H54 (cell line): ENCODE measurements at regions not wholly inside any gene's neighbourhood (a gene's known extent, or its start where the extent isn't known, plus 50 kb on each side); places are given as distances from the start of the nearest gene placed in this dataset.
"Not testable (repeated sequence)": the region's sequence is repeated elsewhere in the genome, so short reads cannot be mapped to it uniquely, and the experiment has no call there.

ENCODE experiments used
- DNase-seq: peaks from one replicate; pipeline ENCODE4 v3.0.0; 2011; ENCODE audit warnings: low spot score, mixed read lengths; ENCODE audit not compliant: insufficient read length
- FAIRE-seq: peaks from 3 replicates; lab custom pipeline; 2011; peaks lifted over from hg19 to GRCh38; lab: Jason Lieb, UNC
- POLR2A ChIP-seq: IDR thresholded peaks from 2 replicates; pipeline ENCODE4 v1.6.1; 2011; ENCODE audit warnings: low read depth, mild to moderate bottlenecking, low read length

- TF ChIP-seq POLR2A = no peak
- no peak for DNase-seq
- no peak for FAIRE-seq
Measured at GRCh38 chr9:16043756-16044578, 491.1 kb downstream of the CCDC171 start.

DNA sequence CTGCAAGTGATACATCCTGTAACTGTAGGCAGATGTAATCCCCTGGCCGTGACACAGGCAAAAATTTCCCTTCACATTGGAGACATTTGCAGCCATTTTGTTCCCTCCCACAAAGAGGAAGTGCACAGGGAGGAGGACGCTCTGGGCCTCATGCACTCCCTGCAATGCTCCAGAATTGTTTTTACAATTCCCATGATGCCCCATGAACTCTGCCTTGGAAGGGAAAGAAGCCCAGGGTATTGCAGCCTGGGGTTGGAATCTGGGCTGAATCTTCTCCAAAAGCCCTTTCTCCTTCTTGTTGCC is 491.7 kb downstream of the CCDC171 start:
- no peak for TF ChIP-seq POLR2A
- DNase-seq (no peak), FAIRE-seq (no peak)

DNA sequence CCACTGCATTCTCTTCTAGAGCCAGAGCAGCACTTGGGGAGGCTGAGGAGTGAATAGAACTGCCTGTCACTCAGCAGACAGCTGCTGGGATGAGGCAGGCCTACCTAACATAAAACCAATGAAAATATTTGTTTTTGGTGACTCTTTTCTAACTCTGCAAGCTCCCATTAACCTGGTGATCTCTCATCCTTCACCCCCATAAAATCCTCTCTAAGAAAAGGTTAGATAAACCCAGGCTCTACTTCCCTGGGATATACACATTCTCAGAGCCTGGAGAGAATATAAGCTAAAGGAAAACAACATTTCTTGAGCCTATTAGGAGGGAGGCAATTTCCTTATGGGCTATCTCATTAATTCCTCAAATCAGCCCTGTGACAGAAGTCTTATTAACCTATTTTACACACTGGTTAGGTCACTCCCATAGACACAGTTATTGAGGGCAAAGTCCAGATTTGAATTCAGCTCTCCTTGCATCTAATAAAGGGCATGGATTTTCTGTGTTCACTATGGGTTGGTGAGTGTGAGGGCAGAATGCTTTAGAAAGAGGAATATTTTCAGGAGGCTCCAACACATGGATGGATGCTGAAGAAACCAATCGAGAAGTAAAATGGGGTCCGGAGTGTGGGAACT is 492.9 kb downstream of the CCDC171 start:
- no peak for TF ChIP-seq POLR2A
- FAIRE-seq = no peak
- DNase-seq = no peak

GRCh38 chr9:16046713-16047112 is 493.9 kb downstream of the CCDC171 start:
- no peak for FAIRE-seq
- no peak for TF ChIP-seq POLR2A

DNA sequence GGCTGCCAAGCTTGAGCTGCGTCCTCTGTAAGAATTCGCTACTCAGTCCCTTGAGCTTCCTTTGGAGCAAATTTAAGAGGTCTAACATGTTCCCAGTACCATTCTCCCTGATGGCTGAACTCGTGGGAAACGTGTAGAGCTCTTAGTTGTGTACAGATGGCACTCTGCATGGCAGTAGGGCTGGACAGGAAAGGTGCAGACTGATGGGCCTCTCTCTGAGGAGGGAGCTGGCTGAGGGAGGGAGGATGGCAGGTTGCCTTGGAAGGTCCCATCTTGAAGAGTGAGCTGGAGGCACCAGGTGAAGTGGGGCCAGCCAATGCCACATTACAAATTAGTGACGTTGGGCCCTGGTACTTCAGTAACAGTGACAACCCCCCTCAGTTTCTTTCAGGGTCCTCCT is 495.3 kb downstream of the CCDC171 start:
- DNase-seq = no peak
- no peak for FAIRE-seq
- TF ChIP-seq POLR2A = no peak

More at GRCh38 chr9:16046713-16047112, 493.9 kb downstream of the CCDC171 start:
- no peak for DNase-seq

DNA sequence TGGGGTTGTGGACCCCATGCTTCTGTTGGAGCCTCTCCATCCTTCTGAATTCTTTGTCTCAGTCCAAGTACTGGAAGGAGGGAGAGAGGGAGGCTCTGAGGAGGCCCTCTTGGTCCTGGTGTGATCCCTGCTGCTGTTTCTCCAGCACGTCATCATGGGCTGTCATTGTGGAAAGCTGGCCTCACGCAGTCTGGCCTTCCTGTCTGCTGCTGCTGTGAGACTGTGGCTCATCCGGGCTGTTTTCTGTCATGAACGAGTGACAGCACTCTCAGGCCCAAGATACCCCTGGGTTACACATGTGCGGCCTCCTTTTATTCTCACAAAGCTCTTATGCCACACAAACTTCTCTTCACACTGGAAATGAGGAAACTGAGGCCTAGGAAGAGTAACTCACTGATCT is 499.3 kb downstream of the CCDC171 start:
- FAIRE-seq = no peak
- no peak for DNase-seq
- no peak for TF ChIP-seq POLR2A

GRCh38 chr9:16052757-16053530 is 500.1 kb downstream of the CCDC171 start:
- FAIRE-seq (no peak), DNase-seq (no peak)
- TF ChIP-seq POLR2A = no peak

GRCh38 chr9:16057541-16057940 is 504.7 kb downstream of the CCDC171 start:
- FAIRE-seq (no peak), DNase-seq (no peak)
- no peak for TF ChIP-seq POLR2A

GRCh38 chr9:16058131-16058549 is 505.3 kb downstream of the CCDC171 start:
- peak; percentile 96 for FAIRE-seq
- TF ChIP-seq POLR2A = no peak
- peak; percentile 58 for DNase-seq

DNA sequence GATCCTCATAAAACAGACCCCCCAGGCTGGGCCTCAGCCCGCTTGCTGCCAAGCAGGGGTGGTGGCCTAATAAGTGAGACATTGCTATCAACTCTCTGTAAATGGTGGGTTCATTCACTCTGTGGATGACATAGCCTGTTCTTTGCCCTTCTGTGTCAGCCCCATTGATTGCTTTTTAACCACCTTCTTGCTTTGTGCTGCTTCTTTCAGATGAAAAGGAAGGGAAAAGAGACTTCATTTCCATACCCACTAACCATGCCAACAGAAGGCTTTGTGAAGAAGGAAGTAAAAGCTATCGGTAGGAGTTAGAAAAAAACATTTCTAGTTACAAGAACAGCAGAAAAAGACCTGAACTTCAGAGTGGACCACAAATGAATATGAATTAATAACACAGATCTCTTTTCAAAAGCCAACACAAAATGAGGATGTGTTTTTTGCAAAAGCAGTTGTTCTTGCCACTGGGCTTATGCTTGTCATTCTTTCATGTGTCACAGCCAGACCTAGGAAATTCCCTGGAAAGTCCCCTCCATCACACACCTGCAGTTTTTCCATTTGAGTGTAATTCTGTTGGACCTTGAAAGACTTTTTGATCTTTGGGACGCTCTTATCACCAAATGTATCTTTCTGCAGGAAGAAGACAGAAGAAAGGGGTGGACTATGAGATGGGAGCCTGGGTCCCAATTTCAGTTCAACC is 507.7 kb downstream of the CCDC171 start:
- no peak for TF ChIP-seq POLR2A
- DNase-seq (no peak), FAIRE-seq (no peak)

GRCh38 chr9:16062542-16063240 is 509.8 kb downstream of the CCDC171 start:
- FAIRE-seq (peak; percentile 97), DNase-seq (peak; percentile 71)
- no peak for TF ChIP-seq POLR2A

- TF ChIP-seq POLR2A = no peak
- no peak for DNase-seq
- FAIRE-seq = no peak
Measured at GRCh38 chr9:16063241-16063591, 510.4 kb downstream of the CCDC171 start.

- TF ChIP-seq POLR2A = no peak
- FAIRE-seq = no peak
- no peak for DNase-seq
Measured at GRCh38 chr9:16064771-16065170, 511.9 kb downstream of the CCDC171 start.

DNA sequence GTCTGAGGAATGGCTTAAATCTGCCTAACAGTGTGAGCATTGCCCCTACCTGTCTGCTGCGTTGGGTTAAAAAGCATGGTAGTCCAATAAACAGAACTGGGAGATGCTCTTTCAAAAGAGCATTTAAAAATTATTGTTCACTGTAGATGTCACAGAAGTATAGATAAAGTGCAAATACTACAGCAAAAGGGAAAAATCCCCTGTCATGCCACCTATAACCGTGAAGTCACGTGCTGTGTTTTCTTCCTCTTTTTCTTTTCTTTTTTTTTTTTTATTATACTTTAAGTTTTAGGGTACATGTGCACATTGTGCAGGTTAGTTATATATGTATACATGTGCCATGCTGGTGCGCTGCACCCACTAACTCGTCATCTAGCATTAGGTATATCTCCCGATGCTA is 513.4 kb downstream of the CCDC171 start:
- not testable (repeated sequence) for FAIRE-seq, DNase-seq
